Stimulated activated CD8-positive, alpha-beta memory T cell treated with anti-CD3 and anti-CD28 coated beads, Interleukin-7, amount 100 ng/mL, for 4 hours (primary cell): ENCODE measurements at regions not wholly inside any gene's neighbourhood (a gene's known extent, or its start where the extent isn't known, plus 50 kb on each side); places are given as distances from the start of the nearest gene placed in this dataset.

Experiments
- DNase-seq, 2 donors: peaks; one replicate each; pipeline ENCODE4 v3.0.0-alpha.2; 2020; ENCODE audit warnings: low read depth in 2 of 2

GRCh38 chr11:23944923-23945322 is 551.9 kb upstream of the LUZP2 start:
- DNase-seq = no peak

- DNase-seq = no peak
These were observed 549.0 kb upstream of the LUZP2 start for GRCh38 chr11:23947883-23948282.

GRCh38 chr11:23948851-23949250 is 548.0 kb upstream of the LUZP2 start:
- DNase-seq = no peak

- DNase-seq = no peak
These were observed 542.7 kb upstream of the LUZP2 start for GRCh38 chr11:23953951-23954710.

GRCh38 chr11:23954730-23955129 is 542.1 kb upstream of the LUZP2 start:
- no peak for DNase-seq

GRCh38 chr11:23956586-23956985 is 540.3 kb upstream of the LUZP2 start:
- DNase-seq = no peak

GRCh38 chr11:23957314-23957713 is 539.5 kb upstream of the LUZP2 start:
- DNase-seq = no peak

GRCh38 chr11:23959462-23959861 is 537.4 kb upstream of the LUZP2 start:
- DNase-seq = no peak

GRCh38 chr11:23961503-23962338 is 535.1 kb upstream of the LUZP2 start:
- DNase-seq = no peak

GRCh38 chr11:23973244-23973643 is 523.6 kb upstream of the LUZP2 start:
- no peak for DNase-seq

- no peak for DNase-seq
These were observed 522.8 kb upstream of the LUZP2 start for GRCh38 chr11:23974051-23974450.

GRCh38 chr11:23974601-23975000 is 522.3 kb upstream of the LUZP2 start:
- DNase-seq = no peak

- DNase-seq = no peak
These were observed 520.4 kb upstream of the LUZP2 start for GRCh38 chr11:23976426-23976825.

GRCh38 chr11:23976841-23977271 is 520.0 kb upstream of the LUZP2 start:
- DNase-seq = no peak

GRCh38 chr11:23988381-23989006 is 508.4 kb upstream of the LUZP2 start:
- DNase-seq = no peak

GRCh38 chr11:23990346-23991164 is 506.3 kb upstream of the LUZP2 start:
- no peak for DNase-seq

- no peak for DNase-seq
These were observed 505.7 kb upstream of the LUZP2 start for GRCh38 chr11:23991165-23991539.

- no peak for DNase-seq
These were observed 501.0 kb upstream of the LUZP2 start for GRCh38 chr11:23995891-23996290.

GRCh38 chr11:23997356-23997755 is 499.5 kb upstream of the LUZP2 start:
- no peak for DNase-seq

GRCh38 chr11:24005202-24005876 is 491.5 kb upstream of the LUZP2 start:
- no peak for DNase-seq

- no peak for DNase-seq
These were observed 453.0 kb upstream of the LUZP2 start for GRCh38 chr11:24043842-24044241.
